ENCODE measurements at regions not wholly inside any gene's neighbourhood (a gene's known extent, or its start where the extent isn't known, plus 50 kb on each side); places are given as distances from the start of the nearest gene placed in this dataset.

DNA sequence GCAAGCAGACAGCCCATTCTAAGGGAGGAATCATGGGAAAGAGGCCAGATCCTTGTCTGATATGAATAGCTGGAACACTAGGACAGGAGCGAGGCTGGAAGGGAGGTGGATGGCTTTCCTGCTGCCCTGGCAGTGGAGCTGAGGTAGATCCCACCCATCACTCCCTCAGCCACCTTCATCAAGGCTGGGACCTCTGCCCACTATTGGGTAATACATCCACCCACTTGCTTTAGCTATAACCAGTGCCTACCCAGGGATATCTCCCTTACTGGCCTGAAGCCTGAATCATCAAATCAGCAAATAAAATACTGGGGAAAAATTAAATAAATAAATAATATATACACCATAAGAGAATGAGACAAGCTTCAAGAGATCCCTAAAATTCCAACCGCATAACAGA is 183.2 kb upstream of the KYNU start:
- 92 to 95% (median 93%) methylated on average over 2 of the region's 2 CpGs for WGBS, 3 donors
- H3K27ac ChIP-seq = no peak overlapping the region

DNA sequence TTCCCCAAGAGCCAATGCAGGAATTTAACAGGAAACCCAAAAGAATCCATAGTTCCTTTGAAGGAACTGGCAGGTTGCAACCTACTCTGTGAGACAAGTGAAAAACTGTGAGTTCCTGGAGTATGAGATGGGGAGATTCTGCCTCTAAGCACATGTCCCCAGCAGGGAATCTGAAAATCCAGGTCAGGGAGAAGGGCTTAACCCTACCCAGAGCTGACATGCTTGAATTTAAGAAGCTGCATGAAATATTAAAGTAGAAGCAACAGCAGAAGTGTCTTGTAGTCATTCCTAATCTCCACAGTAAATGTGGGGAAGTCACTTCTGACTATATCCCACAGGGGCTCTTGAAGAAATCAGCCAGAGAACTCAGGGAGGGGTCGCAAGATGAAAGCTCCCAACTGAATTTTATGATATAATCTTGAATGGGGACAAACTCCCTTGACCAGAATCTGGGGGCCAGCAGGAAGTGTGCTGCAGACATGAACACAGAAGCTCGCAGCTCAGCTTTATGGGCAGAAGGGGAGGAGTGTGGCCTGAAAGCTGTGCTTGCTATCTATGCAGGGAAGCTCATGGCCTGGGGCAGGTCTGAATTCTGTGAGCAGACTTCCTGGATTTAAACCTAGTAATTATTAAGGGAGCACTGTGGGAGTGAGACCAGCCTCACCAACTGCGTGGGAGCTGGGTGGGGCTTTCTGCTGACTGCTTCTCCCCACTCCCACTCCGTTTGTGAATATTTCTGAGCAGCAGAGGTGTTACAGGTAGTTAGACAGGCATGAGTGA is 184.1 kb upstream of the KYNU start:
- intact Hi-C loops (cut with DNase I) = no loop called here
- Histone ChIP-seq H3K4me3 (no peak overlapping the region), H3K4me1 (no peaks in the 10 kb centered on the region), H3K36me3 (ENCODE audit: insufficient read depth in 1 of 2, low read depth in 1 of 2) (no peaks in the 10 kb centered on the region), H3K27ac (no peak overlapping the region), H3K27me3 (ENCODE audit: insufficient read depth in 3 of 3, low read length in 2 of 3) (no peaks in the 10 kb centered on the region), H3K9me3 (no peaks in the 10 kb centered on the region)
- ATAC-seq (no peak), DNase-seq (no peak)
- TF ChIP-seq, protein P1, sequence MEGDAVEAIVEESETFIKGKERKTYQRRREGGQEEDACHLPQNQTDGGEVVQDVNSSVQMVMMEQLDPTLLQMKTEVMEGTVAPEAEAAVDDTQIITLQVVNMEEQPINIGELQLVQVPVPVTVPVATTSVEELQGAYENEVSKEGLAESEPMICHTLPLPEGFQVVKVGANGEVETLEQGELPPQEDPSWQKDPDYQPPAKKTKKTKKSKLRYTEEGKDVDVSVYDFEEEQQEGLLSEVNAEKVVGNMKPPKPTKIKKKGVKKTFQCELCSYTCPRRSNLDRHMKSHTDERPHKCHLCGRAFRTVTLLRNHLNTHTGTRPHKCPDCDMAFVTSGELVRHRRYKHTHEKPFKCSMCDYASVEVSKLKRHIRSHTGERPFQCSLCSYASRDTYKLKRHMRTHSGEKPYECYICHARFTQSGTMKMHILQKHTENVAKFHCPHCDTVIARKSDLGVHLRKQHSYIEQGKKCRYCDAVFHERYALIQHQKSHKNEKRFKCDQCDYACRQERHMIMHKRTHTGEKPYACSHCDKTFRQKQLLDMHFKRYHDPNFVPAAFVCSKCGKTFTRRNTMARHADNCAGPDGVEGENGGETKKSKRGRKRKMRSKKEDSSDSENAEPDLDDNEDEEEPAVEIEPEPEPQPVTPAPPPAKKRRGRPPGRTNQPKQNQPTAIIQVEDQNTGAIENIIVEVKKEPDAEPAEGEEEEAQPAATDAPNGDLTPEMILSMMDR (IDR thresholded peaks at IDR 0.05) = no peak
- WGBS, 3 donors = 57 to 69% (median 65%) methylated on average over 4 of the region's 4 CpGs

More for the DNA sequence above, 183.2 kb upstream of the KYNU start:
- intact Hi-C loops (cut with DNase I) = no loop called here
- ATAC-seq (no peak), DNase-seq (no peak)
- no peak overlapping the region for H3K4me3 ChIP-seq
- H3K4me1 ChIP-seq = no peaks in the 10 kb centered on the region
- no peaks in the 10 kb centered on the region for H3K36me3 ChIP-seq (ENCODE audit: insufficient read depth in 1 of 2, low read depth in 1 of 2)
- H3K27me3 ChIP-seq (ENCODE audit: insufficient read depth in 3 of 3, low read length in 2 of 3) = no peaks in the 10 kb centered on the region
- TF ChIP-seq, protein P1 (IDR thresholded peaks at IDR 0.05) = no peak
- no peaks in the 10 kb centered on the region for H3K9me3 ChIP-seq

DNA sequence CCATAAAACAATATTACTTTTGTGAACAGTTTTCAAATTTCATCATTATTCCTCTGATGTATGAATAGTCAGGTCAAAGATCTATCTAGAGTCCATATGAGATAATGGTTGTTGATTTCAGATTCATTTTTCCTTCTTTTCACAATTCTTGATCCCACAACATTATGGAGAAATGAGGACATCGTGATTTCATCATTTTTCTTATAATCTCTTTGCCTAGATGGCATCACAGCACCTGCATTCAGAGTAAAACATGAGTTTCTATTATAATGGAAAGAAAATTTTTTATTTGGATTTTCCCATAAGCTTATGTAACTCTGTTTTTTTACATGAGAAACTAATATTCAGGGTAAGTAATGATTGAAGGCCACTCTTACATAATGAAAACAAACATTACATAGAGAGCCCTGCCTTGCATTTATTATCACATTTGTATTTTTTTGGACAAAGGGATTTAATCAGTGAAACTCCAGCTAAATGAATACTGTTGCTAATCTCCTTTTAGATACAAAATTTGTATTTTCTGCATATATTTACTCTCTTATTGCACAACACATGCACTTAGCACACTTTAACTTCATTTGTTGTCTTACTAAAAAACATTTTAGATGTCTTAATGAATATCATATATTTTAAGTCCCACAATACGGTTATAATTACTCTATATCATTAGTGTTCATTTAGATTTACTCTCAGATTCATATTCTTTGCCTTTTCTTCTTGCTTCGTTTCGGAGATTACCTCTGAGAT is 188.4 kb upstream of the KYNU start:
- Histone ChIP-seq H3K27me3 (ENCODE audit: insufficient read depth in 3 of 3, low read length in 2 of 3) (no peaks in the 10 kb centered on the region), H3K4me3 (no peak overlapping the region), H3K9me3 (no peaks in the 10 kb centered on the region), H3K4me1 (no peaks in the 10 kb centered on the region), H3K36me3 (ENCODE audit: insufficient read depth in 1 of 2, low read depth in 1 of 2) (no peaks in the 10 kb centered on the region), H3K27ac (no peak overlapping the region)
- intact Hi-C loops (cut with DNase I) = no loop called here
- TF ChIP-seq, protein P1 (IDR thresholded peaks at IDR 0.05) = no peak
- DNase-seq (no peak), ATAC-seq (no peak)
- 80 to 86% (median 82%) methylated on average over 4 of the region's 4 CpGs for WGBS, 3 donors

DNA sequence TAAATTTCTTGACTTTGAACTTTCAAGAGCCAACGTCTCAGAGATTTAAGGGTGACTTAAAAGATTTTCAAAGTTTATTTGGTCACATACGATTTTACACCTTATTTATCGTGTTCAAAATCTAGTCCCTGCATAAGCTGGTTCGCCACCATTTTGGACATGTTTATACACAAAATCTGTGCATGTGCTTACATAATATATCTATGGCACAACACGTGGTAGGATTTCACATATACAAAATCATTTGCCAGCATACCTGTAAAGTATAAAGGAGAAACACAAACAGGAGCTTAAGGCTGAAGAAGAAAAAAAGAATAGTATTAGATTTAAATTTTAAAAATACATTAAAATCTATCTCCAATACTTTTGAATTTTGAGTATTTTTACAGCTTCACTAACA is 190.0 kb upstream of the KYNU start:
- ATAC-seq (no peak), DNase-seq (no peak)
- Histone ChIP-seq H3K9me3 (no peaks in the 10 kb centered on the region), H3K36me3 (ENCODE audit: insufficient read depth in 1 of 2, low read depth in 1 of 2) (no peaks in the 10 kb centered on the region), H3K4me1 (no peaks in the 10 kb centered on the region), H3K27me3 (ENCODE audit: insufficient read depth in 3 of 3, low read length in 2 of 3) (no peaks in the 10 kb centered on the region), H3K4me3 (no peak overlapping the region), H3K27ac (no peak overlapping the region)
- WGBS, 3 donors = 45 to 59% (median 56%) methylated on average over 5 of the region's 5 CpGs
- TF ChIP-seq, protein P1 (IDR thresholded peaks at IDR 0.05) = no peak
- intact Hi-C loops (cut with DNase I) = no loop called here
